Caki2 (cell line): ENCODE measurements at regions not wholly inside any gene's neighbourhood (a gene's known extent, or its start where the extent isn't known, plus 50 kb on each side); places are given as distances from the start of the nearest gene placed in this dataset.

ENCODE experiments used
- DNase-seq: peaks from one replicate; pipeline ENCODE4 v3.0.0-alpha.2; 2015; ENCODE audit warnings: low read depth
- in situ Hi-C: cut with HindIII; loops from 2 replicates; pipeline ENCODE4 v1.10.0; 2016; ENCODE audit warnings: low sequenced_read_pairs, low pct_unique_long_range_greater_than_20kb, mixed read lengths

GRCh38 chr1:184208622-184209021, 157.1 kb downstream of the TSEN15 start:
- no peak for DNase-seq
- in situ Hi-C loops = no loop called here

- in situ Hi-C loops = no loop called here
- peak; percentile 69 for DNase-seq
Observed at GRCh38 chr1:184210031-184210430, 158.5 kb downstream of the TSEN15 start.

- no peak for DNase-seq
- in situ Hi-C loops = no loop called here
Observed at GRCh38 chr1:184210862-184211261, 159.3 kb downstream of the TSEN15 start.

- in situ Hi-C loops = no loop called here
- peak; percentile 73 for DNase-seq
Observed at GRCh38 chr1:184212649-184213314, 161.3 kb downstream of the TSEN15 start.

- DNase-seq = no peak
- in situ Hi-C loops = no loop called here
Observed at GRCh38 chr1:184214128-184214527, 162.6 kb downstream of the TSEN15 start.

- in situ Hi-C loops = no loop called here
- no peak for DNase-seq
Observed at GRCh38 chr1:184215274-184215925, 163.9 kb downstream of the TSEN15 start.

- DNase-seq = no peak
Observed at GRCh38 chr1:184218458-184219075, 167.0 kb downstream of the TSEN15 start.

GRCh38 chr1:184219414-184219813, 167.4 kb upstream of the C1orf21 start:
- in situ Hi-C loops = no loop called here
- DNase-seq = no peak

More at GRCh38 chr1:184218458-184219075, 167.0 kb downstream of the TSEN15 start:
- in situ Hi-C loops = no loop called here

GRCh38 chr1:184219883-184220282, 166.9 kb upstream of the C1orf21 start:
- in situ Hi-C loops = no loop called here
- DNase-seq = no peak

- DNase-seq = no peak
- in situ Hi-C loops = no loop called here
Observed at GRCh38 chr1:184221087-184221486, 165.7 kb upstream of the C1orf21 start.

- DNase-seq = peak; percentile 12
- in situ Hi-C loops = no loop called here
Observed at GRCh38 chr1:184222652-184223052, 164.2 kb upstream of the C1orf21 start.

- in situ Hi-C loops = no loop called here
- DNase-seq = no peak
Observed at GRCh38 chr1:184223216-184223615, 163.6 kb upstream of the C1orf21 start.

- no peak for DNase-seq
- in situ Hi-C loops = no loop called here
Observed at GRCh38 chr1:184225283-184226099, 161.3 kb upstream of the C1orf21 start.

- no peak for DNase-seq
- in situ Hi-C loops = no loop called here
Observed at GRCh38 chr1:184226100-184226487, 160.7 kb upstream of the C1orf21 start.

GRCh38 chr1:184228558-184228957, 158.3 kb upstream of the C1orf21 start:
- in situ Hi-C loops = no loop called here

GRCh38 chr1:184237588-184237987, 149.2 kb upstream of the C1orf21 start:
- in situ Hi-C loops = no loop called here

More at GRCh38 chr1:184228558-184228957, 158.3 kb upstream of the C1orf21 start:
- DNase-seq = no peak

GRCh38 chr1:184241446-184241845, 145.4 kb upstream of the C1orf21 start:
- in situ Hi-C loops = no loop called here
- no peak for DNase-seq

More at GRCh38 chr1:184237588-184237987, 149.2 kb upstream of the C1orf21 start:
- no peak for DNase-seq

- no peak for DNase-seq
- in situ Hi-C loops = no loop called here
Observed at GRCh38 chr1:184242507-184242943, 144.3 kb upstream of the C1orf21 start.

- DNase-seq = no peak
- in situ Hi-C loops = no loop called here
Observed at GRCh38 chr1:184244962-184245361, 141.9 kb upstream of the C1orf21 start.
